Activated CD8-positive, alpha-beta T cell treated with anti-CD3 and anti-CD28 coated beads, Interleukin-2, amount 10 ng/mL, durations not matched to agents 7 days and 5 days (primary cell): ENCODE measurements at regions not wholly inside any gene's neighbourhood (a gene's known extent, or its start where the extent isn't known, plus 50 kb on each side); places are given as distances from the start of the nearest gene placed in this dataset.

ENCODE experiments used
- ATAC-seq: fragments of 150-1000 bp; cut with Tn5 transposase; one replicate; pipeline ENCODE4 v1.10.0; 2021; ENCODE audit warnings: moderate library complexity
- CTCF ChIA-PET: fragments of 350-600 bp; sonication (Branson Sonifier 250); formaldehyde crosslinking; loops from one replicate; lab custom pipeline; 2021; ENCODE audit warnings: antibody characterized with exemption; lab: Charles Lee
- POLR2A ChIA-PET: fragments of 350-600 bp; sonication (Branson Sonifier 250); formaldehyde crosslinking; loops from one replicate; lab custom pipeline; 2021; ENCODE audit warnings: antibody characterized with exemption; lab: Charles Lee
- DNase-seq: peaks from one replicate; pipeline ENCODE4 v3.0.0-alpha.2; 2020
- H3K27ac Mint-ChIP-seq: one replicate; pipeline ENCODE4 v1.8.0; 2021; ENCODE audit warnings: mild to moderate bottlenecking, mixed read lengths
- H3K27me3 Mint-ChIP-seq: one replicate; pipeline ENCODE4 v1.8.0; 2021; ENCODE audit warnings: low read depth, mixed read lengths
- H3K36me3 Mint-ChIP-seq: one replicate; pipeline ENCODE4 v1.8.0; 2021; ENCODE audit warnings: low read depth, mixed read lengths
- H3K4me1 Mint-ChIP-seq: one replicate; pipeline ENCODE4 v1.8.0; 2021; ENCODE audit warnings: low read depth, mixed read lengths
- H3K4me3 Mint-ChIP-seq: one replicate; pipeline ENCODE4 v1.8.0; 2021; ENCODE audit warnings: mild to moderate bottlenecking, mixed read lengths
- H3K9me3 Mint-ChIP-seq: one replicate; pipeline ENCODE4 v1.8.0; 2022; ENCODE audit warnings: mixed read lengths; ENCODE audit not compliant: insufficient read depth

DNA sequence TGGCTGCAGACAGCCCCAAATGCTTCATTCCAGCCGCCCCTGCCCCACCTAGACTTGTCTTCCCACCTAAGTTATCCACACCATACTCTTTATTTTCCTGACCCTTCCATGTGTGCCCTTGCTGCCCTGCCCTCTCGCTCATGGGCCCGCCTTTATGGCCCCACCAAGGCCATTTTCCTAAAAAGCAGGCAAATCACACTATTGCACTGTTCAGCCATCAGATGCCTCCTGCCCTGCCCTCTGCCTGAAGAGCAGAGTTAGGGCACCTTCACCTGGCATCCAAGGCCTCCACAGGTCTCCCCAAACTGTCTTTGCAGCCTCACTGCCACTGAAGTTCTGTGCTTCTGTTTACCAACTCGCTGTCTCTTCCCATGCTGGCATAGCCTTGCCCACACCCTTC, 496.7 kb downstream of the EIPR1 start:
- ChIA-PET CTCF (no interaction called here), POLR2A (no interaction called here)
- Mint-ChIP-seq H3K27me3 (peaks cover 3% of the 10 kb centered on the region), H3K9me3 (no peaks in the 10 kb centered on the region), H3K4me1 (no peaks in the 10 kb centered on the region), H3K36me3 (no peaks in the 10 kb centered on the region), H3K4me3 (no peak overlapping the region), H3K27ac (no peak overlapping the region)
- no peak for DNase-seq
- ATAC-seq, result no peak

GRCh38 chr2:2879781-2880180, 497.8 kb downstream of the EIPR1 start:
- H3K9me3 Mint-ChIP-seq, result no peaks in the 10 kb centered on the region
- H3K27ac Mint-ChIP-seq, result no peak overlapping the region
- POLR2A ChIA-PET, result no interaction called here
- ATAC-seq (no peak), DNase-seq (no peak)
- H3K4me3 Mint-ChIP-seq, result no peak overlapping the region
- CTCF ChIA-PET, result no interaction called here
- peaks cover 2% of the 10 kb centered on the region for H3K27me3 Mint-ChIP-seq
- H3K4me1 Mint-ChIP-seq, result no peaks in the 10 kb centered on the region
- no peaks in the 10 kb centered on the region for H3K36me3 Mint-ChIP-seq

DNA sequence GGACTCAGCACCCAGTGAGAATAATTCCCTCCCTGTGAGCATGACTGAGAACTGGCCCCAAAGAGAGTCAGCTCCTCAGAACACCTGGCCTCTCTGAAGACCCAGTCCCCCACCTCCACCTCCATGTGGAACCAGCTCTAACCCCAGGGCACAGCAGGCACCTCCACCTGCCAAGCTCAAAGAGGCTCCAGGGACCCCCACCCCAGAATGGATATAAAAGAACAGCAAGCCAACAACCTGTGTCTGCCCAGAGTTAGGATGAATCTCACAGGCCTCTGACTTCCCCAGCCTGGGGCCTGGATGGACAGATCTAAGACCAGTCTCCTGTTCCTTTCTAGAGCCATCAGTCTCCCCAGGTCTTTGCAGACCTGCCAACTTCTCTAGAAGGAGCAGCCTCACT, 498.5 kb downstream of the EIPR1 start:
- Mint-ChIP-seq H3K9me3 (no peaks in the 10 kb centered on the region), H3K27me3 (no peaks in the 10 kb centered on the region), H3K4me3 (no peak overlapping the region), H3K27ac (no peak overlapping the region), H3K4me1 (no peaks in the 10 kb centered on the region), H3K36me3 (no peaks in the 10 kb centered on the region)
- CTCF ChIA-PET, result no interaction called here
- ATAC-seq, result no peak
- no peak for DNase-seq
- POLR2A ChIA-PET, result no interaction called here

DNA sequence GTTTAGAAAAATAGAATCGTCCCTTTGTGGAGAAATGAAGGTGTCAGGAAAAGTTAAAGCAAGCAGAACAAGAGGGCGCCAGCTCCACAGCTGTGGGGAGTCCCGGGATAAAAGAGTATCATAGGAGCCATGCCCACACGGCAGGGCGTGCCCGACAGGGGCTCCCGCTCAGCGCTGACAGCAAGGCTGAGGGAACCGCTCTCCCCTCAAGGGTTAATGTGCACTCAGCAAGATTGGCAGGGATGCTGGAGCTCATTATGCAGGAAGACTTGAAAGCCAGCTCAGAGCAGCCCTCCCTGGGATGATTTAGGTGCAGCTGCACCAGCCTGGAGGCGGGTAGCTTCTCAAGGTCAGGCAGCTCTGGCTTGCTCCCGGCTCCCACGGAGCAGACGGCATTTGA, 500.2 kb downstream of the EIPR1 start:
- no peak overlapping the region for H3K4me3 Mint-ChIP-seq
- H3K27me3 Mint-ChIP-seq, result no peaks in the 10 kb centered on the region
- POLR2A ChIA-PET, result no interaction called here
- no peaks in the 10 kb centered on the region for H3K4me1 Mint-ChIP-seq
- CTCF ChIA-PET, result no interaction called here
- no peak overlapping the region for H3K27ac Mint-ChIP-seq
- DNase-seq (no peak), ATAC-seq (no peak)
- H3K9me3 Mint-ChIP-seq, result no peaks in the 10 kb centered on the region
- no peaks in the 10 kb centered on the region for H3K36me3 Mint-ChIP-seq

GRCh38 chr2:2876331-2877221, 501.0 kb downstream of the EIPR1 start:
- ChIA-PET POLR2A (no interaction called here), CTCF (no interaction called here)
- H3K27ac Mint-ChIP-seq, result no peak overlapping the region
- no peak for ATAC-seq
- no peaks in the 10 kb centered on the region for H3K9me3 Mint-ChIP-seq
- no peak for DNase-seq
- no peaks in the 10 kb centered on the region for H3K4me1 Mint-ChIP-seq
- no peaks in the 10 kb centered on the region for H3K27me3 Mint-ChIP-seq
- no peaks in the 10 kb centered on the region for H3K36me3 Mint-ChIP-seq
- no peak overlapping the region for H3K4me3 Mint-ChIP-seq

DNA sequence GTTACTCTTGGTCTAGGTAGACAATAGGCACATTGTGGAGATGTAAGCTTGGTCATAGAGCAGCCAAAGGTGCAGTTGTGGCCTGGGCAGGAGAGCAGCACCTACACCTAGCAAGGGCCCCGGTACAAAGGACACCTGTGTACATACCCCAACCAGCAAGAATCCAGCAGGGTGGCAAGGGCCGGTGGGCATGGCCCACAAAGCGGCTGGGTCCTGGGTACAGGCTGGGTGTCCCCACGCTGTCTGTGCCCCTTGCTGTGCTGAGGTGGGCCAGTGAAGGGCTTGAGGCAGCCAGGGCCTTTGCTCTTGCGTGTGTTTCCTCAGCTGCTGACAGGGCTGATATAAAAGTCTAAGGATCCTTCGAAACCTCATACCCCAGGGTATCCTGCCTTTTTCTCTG, 501.8 kb downstream of the EIPR1 start:
- no peaks in the 10 kb centered on the region for H3K36me3 Mint-ChIP-seq
- no peak overlapping the region for H3K4me3 Mint-ChIP-seq
- POLR2A ChIA-PET, result no interaction called here
- DNase-seq, result no peak
- no peaks in the 10 kb centered on the region for H3K4me1 Mint-ChIP-seq
- H3K27ac Mint-ChIP-seq, result no peak overlapping the region
- CTCF ChIA-PET, result no interaction called here
- no peak for ATAC-seq
- no peaks in the 10 kb centered on the region for H3K9me3 Mint-ChIP-seq
- H3K27me3 Mint-ChIP-seq, result no peaks in the 10 kb centered on the region

DNA sequence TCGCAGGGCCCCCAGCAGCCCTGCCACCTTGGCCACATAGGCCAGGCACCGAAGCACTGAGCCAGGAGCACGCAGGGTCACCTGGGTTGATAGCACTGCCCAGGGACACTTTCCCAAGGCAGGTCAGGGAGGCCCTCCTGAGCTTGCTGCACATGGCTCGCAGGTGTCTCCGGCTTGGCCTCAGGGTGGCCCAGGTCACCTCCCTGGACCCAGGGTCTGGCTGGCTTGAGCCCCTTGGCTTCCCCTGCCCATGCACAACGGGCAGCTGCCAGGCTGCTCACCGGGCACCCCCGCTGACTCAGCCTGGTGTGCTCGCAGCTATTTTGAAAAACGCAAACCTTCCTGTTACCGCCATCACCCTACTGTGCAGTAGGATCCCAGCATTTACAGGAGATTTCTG, 502.3 kb downstream of the EIPR1 start:
- ChIA-PET POLR2A (no interaction called here), CTCF (no interaction called here)
- ATAC-seq (no peak), DNase-seq (no peak)
- Mint-ChIP-seq H3K4me1 (no peaks in the 10 kb centered on the region), H3K9me3 (no peaks in the 10 kb centered on the region), H3K27me3 (no peaks in the 10 kb centered on the region), H3K27ac (no peak overlapping the region), H3K4me3 (no peak overlapping the region), H3K36me3 (no peaks in the 10 kb centered on the region)

GRCh38 chr2:2874805-2875204, 502.8 kb downstream of the EIPR1 start:
- DNase-seq (no peak), ATAC-seq (no peak)
- H3K36me3 Mint-ChIP-seq, result no peaks in the 10 kb centered on the region
- no peak overlapping the region for H3K27ac Mint-ChIP-seq
- H3K4me3 Mint-ChIP-seq, result no peak overlapping the region
- ChIA-PET POLR2A (no interaction called here), CTCF (no interaction called here)
- H3K27me3 Mint-ChIP-seq, result no peaks in the 10 kb centered on the region
- H3K9me3 Mint-ChIP-seq, result no peaks in the 10 kb centered on the region
- no peaks in the 10 kb centered on the region for H3K4me1 Mint-ChIP-seq

DNA sequence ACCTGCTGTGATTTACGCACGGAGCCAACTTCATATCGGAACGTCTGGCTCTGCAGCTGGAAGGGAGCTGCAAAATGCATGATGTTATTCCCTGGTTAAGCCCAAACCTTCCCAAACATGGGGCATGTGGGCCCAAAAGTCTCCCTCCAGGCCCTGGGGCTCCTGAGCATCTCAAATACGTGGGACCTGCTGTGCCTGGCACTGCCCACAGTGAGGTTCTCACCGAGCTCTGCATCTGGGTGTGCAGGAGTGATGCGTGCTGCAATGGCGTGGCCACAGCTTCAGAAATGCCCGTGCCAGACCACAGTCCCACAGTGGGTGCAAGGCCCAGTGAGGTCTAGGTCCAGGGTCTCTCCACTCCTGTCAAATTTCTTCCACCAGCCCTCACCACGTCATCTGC, 503.3 kb downstream of the EIPR1 start:
- no peak for DNase-seq
- ChIA-PET CTCF (no interaction called here), POLR2A (no interaction called here)
- no peak for ATAC-seq
- H3K4me1 Mint-ChIP-seq, result no peaks in the 10 kb centered on the region
- H3K36me3 Mint-ChIP-seq, result no peaks in the 10 kb centered on the region
- no peaks in the 10 kb centered on the region for H3K9me3 Mint-ChIP-seq
- H3K4me3 Mint-ChIP-seq, result no peak overlapping the region
- H3K27ac Mint-ChIP-seq, result no peak overlapping the region
- H3K27me3 Mint-ChIP-seq, result no peaks in the 10 kb centered on the region

DNA sequence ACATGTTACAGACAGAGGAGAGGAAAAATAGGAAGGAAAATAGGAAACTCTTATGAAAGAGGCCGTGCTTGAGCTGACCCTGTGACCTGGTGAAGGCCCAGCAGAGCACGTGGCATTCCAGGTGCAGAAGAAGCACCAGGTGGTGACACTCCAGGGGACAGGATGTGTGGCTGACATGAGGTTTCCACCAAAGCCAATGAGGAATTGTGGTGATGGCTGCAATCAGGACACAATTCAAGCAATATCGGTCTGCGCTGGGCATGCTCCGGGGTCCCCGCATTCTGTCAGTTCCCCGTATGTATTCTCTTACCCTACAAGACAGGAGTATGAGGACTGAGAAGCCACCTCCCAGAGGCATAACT, 504.2 kb downstream of the EIPR1 start:
- H3K4me1 Mint-ChIP-seq, result no peaks in the 10 kb centered on the region
- H3K27ac Mint-ChIP-seq, result no peak overlapping the region
- ChIA-PET CTCF (no interaction called here), POLR2A (no interaction called here)
- DNase-seq (no peak), ATAC-seq (no peak)
- no peaks in the 10 kb centered on the region for H3K9me3 Mint-ChIP-seq
- no peaks in the 10 kb centered on the region for H3K36me3 Mint-ChIP-seq
- no peak overlapping the region for H3K4me3 Mint-ChIP-seq
- H3K27me3 Mint-ChIP-seq, result no peaks in the 10 kb centered on the region

- no peak overlapping the region for H3K27ac Mint-ChIP-seq
- ChIA-PET CTCF (no interaction called here), POLR2A (no interaction called here)
- no peaks in the 10 kb centered on the region for H3K36me3 Mint-ChIP-seq
- H3K4me1 Mint-ChIP-seq, result no peaks in the 10 kb centered on the region
- DNase-seq, result no peak
- no peak overlapping the region for H3K4me3 Mint-ChIP-seq
- no peak for ATAC-seq
- no peaks in the 10 kb centered on the region for H3K27me3 Mint-ChIP-seq
- no peaks in the 10 kb centered on the region for H3K9me3 Mint-ChIP-seq
These were observed 504.7 kb downstream of the EIPR1 start for GRCh38 chr2:2872713-2873449.

GRCh38 chr2:2872309-2872617, 505.4 kb downstream of the EIPR1 start:
- ChIA-PET CTCF (no interaction called here), POLR2A (no interaction called here)
- Mint-ChIP-seq H3K27ac (no peak overlapping the region), H3K4me3 (no peak overlapping the region), H3K4me1 (no peaks in the 10 kb centered on the region), H3K27me3 (no peaks in the 10 kb centered on the region), H3K36me3 (no peaks in the 10 kb centered on the region), H3K9me3 (no peaks in the 10 kb centered on the region)
- DNase-seq (no peak), ATAC-seq (no peak)
